IPS DF 4.7 (cell line): ENCODE measurements at regions not wholly inside any gene's neighbourhood (a gene's known extent, or its start where the extent isn't known, plus 50 kb on each side); places are given as distances from the start of the nearest gene placed in this dataset.
"Not testable (repeated sequence)": the region's sequence is repeated elsewhere in the genome, so short reads cannot be mapped to it uniquely, and the experiment has no call there.

Experiments used
- DNase-seq: peaks from one replicate; pipeline ENCODE4 v3.0.0-alpha.2; 2013; ENCODE audit warnings: low spot score; ENCODE audit errors: extremely low read depth

DNA sequence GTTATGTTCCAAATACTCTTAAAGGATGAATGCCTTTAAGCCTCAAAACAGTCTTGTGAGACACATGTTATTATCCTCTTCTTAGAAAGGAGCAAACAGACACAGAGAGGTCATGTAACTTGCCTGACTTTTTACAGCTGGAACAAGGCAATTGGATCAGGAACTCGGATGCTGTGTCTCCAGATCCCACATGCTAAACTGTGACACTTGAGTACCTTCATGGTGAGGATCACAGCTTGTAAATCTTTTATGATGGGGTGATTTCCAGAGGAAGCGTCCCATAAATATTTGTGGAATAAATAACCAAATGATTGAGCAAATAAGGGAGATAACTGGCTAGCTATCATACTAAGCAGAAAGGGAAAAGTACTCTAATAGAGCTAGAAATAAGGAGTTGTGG, 171.2 kb downstream of the C11orf91 start:
- DNase-seq: no peak

GRCh38 chr11:33527738-33528137, 172.9 kb downstream of the C11orf91 start:
- DNase-seq: not testable (repeated sequence)

GRCh38 chr11:33525789-33526188, 174.8 kb downstream of the C11orf91 start:
- DNase-seq: no peak

DNA sequence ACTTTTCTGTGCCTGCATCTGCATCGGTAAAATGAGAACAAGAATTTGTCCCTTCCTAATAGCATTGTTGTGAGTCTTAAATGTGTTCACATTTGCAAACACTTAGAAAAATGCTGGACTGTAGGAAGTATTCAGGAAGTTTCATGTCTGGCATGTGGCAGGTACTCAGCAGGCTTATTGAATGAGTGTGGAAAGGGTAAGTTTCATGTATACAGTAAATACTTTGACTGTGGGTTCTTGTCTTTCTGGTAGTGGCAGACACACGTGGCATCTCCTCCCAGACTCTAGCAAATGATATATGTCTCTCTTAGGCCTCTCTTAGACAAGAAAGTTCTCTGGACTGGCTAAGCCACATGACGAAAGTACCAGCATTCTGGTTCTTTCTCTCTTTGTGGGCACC, 179.2 kb downstream of the C11orf91 start:
- no peak for DNase-seq

DNA sequence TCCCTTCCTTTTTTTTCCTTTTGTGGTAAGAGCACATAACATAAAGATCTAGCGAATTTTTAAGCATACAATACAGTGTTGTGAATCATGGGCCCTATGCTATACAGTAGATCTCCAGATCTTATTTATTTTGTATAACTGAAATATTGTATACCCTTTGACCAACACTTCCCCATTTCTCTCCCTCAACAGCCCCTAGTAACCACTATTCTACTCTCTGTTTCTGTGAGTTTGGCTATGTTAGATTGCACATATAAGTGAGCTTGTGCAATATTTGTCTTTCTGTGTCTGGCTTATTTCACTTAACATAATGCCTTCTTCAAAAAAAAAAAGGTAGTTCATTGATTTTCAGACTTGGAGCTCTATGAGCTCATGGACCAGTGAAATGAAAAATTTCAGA, 180.5 kb downstream of the C11orf91 start:
- DNase-seq: no peak

- no peak for DNase-seq
Observed at GRCh38 chr11:33515347-33515746, 185.3 kb downstream of the C11orf91 start.

DNA sequence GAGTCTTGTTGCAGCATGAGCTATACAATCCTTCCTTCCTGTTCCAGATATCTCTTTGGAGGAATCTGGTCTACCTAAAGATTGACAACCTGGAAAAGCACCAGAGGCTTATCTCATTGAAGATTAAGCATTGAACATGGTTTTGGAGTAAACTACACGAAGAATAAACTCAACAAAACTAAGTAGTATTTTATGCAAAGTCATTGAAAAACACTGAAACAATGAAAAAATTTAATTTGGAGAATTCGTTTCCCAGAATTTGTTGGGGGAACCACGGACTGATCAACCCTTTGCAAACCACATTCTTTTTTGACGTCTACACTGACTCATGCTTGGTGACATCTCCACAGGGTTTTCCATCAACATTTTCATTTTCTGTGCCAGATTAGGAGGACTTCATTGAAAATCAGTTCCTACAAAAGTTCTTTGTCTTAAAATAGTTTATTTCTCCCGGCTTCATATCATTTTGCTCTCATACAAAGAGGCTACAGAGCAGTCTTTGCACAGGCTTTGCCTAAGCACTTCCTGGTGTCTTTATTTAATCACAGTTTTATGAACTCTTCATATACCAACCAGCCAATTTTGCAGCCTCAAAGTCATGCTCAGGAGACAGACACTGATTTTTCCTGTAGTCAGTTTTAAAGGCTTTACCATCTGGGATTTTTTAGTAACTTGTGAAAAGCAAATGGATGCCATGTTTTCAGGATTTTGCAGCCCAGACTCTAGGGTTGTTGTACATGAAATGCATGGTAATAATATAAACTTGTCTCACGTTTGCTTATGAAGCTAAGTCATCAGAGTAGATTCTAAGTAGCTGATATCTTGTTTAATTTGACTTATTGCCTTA, 186.3 kb downstream of the C11orf91 start:
- DNase-seq: no peak

DNA sequence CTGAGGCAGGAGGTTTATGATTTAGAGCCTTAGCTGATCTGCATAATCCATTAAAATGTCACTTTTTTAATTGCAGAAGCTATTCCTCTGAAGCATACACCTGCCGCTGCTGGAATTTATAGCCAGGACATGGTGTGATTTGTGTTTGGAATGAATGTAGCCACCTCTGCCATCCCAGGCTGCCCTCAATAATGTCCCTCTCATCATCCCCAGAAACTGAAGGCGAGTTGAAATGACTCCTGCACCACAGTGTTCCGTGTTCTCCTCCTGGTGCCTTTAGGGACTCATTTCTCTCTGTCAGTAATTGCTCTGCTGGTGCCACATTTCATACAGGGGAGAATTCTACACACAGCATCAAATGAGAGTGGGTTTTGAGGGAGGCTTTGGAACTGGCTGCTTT, 191.0 kb downstream of the C11orf91 start:
- DNase-seq: no peak

GRCh38 chr11:33507967-33508366, 192.7 kb downstream of the C11orf91 start:
- no peak for DNase-seq

DNA sequence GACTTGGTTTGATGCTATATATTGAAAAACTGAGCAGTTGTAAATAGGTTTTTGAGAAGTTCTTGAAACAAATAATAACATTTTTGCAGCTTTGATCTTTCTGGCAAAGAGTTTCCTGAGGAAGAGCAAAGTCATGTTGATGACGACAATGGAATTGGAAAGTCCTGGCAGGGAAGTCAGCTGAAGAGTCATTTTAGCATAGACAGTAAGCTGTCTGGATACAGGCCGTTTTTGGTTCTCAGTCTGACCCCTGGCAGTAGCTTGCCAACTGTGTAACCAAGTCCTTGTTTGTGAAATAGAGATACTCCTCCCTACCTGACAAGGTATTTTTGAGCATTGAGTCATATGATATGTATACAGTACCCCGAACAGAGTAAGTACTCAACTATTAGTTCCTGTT, 193.3 kb downstream of the C11orf91 start:
- no peak for DNase-seq

- no peak for DNase-seq
Observed at GRCh38 chr11:33505093-33505492, 195.5 kb downstream of the C11orf91 start.

DNA sequence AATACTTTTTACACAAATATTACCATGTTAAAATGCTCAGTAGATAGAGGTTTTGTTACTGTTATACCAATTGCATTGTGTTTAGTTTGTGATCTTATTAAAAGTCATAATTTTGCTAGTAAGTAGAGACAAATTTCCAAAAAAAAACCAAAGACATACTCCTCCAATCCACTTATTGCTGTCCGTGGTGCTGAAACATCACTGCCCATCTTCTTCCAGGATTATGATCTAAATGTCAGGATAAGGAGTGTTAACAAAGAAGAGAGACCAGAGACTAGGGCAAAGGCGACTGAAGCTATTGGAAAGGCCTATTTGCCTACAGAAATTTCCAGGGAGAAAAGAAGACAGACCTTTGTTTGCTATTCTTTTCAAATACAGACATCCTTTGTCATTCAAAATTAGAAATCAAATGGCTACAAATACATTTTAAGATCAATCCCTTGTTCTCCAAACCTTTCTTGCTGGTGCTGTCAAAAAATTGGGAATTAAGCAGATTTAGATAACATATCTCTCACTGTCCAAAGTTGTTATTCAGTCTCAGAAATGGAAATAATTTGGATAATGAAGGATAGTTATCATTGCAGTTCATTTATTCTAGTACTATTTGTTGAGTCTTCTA, 199.7 kb downstream of the C11orf91 start:
- DNase-seq: no peak

GRCh38 chr11:33500332-33500731, 200.3 kb downstream of the C11orf91 start:
- DNase-seq: no peak

- no peak for DNase-seq
Observed at GRCh38 chr11:33492596-33492995, 208.0 kb downstream of the C11orf91 start.

DNA sequence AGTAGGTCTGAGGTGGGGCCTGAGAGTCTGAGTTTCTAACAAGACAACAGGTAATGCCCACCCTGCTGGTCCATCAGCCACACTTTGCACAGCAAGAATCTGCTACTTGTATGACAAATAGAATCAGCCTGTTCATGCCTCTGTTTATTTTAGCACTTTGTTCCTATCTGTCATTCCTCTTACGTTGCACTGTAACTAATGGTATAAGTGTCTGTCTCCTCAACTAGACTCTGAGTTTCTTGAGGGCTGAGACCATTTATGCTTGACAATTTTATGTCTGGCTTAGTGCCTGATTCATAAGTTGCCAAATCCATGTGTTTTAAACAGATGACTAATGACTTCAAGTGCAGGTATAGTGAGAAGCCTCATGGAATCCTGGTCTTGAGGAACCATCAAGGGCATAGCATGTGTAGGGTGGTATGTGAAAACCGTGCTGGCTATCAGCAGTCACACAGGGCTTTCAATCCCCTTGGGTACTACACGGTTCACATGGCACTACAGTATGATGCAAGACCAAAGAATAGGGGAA, 209.7 kb downstream of the C11orf91 start:
- DNase-seq: no peak

GRCh38 chr11:33488971-33489370, 211.7 kb downstream of the C11orf91 start:
- no peak for DNase-seq

- no peak for DNase-seq
Observed at GRCh38 chr11:33480626-33481025, 220.0 kb downstream of the C11orf91 start.

DNA sequence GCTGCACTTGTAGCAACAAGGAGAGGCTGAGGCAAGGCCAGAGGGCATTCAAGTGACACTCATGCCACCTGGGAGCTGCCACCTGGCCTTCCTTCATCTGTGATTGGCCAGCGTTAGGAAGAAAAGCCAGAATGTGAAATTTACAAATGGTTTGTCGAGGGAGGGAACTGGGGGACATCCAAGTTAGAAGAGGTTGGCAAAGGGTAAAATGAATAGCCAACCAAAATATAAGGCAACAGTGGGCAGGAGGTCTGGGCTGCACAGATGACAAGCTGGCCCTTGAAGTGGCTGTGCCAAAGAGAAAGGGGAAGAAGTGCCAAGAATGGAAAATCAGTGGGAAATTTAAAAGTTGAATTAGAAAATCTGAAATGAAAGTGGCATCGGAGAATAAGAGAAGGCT, 221.4 kb downstream of the C11orf91 start:
- no peak for DNase-seq

GRCh38 chr11:33478111-33478573, 221.0 kb downstream of the HIPK3 start:
- no peak for DNase-seq

DNA sequence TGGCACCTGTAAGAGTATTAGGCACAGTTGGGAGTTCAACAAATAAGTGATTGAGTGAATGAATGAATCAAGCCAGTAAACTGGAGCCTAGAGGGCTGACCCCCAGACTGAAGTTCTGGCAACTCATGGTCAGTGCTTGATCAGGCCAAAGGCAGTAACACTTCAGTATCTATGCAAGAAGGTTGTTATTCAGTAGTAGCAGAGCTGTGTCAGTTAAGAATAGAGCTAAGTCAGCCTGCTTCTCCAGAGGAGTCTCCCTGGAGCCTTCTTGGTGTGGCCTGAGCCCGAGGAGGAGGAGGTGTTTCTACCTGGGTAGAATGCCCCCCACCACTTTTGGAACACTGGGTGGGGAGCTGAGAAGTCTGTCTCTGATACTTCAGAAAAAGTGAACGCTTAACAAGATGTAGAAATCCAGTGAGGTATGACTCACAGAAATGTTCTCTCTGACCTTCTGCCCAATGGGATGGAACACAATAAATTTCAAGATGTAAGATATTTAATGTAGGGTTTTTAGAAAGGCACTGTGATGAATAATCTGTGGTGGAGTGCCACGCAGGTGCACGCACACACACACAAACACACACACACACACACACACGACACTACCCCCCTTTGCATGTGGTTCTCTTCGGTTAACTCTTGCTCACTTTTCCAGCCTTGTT, 219.9 kb downstream of the HIPK3 start:
- DNase-seq: no peak

DNA sequence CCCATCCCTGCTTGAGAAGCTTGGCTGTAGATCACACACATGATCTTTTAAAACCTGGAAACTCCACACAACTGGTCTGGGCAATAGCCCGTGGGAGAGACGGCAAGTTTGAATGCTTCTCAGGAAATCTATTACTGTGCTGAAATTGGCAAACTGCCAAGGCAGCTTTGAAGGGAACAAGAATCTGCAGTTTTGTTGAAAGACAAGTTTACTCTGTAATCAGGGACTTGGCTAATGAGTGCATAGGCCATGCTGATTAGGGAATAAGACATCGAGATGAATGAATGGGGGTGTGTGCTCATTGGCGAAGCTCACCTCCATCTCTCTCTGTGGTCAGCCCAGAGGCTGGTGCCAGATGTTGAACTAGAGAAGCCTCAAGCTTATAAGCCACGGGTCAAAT, 218.8 kb downstream of the HIPK3 start:
- no peak for DNase-seq

GRCh38 chr11:33474866-33475265, 217.7 kb downstream of the HIPK3 start:
- no peak for DNase-seq
